Mucosa of descending colon (tissue), 3 donors: ENCODE measurements at regions not wholly inside any gene's neighbourhood (a gene's known extent, or its start where the extent isn't known, plus 50 kb on each side); places are given as distances from the start of the nearest gene placed in this dataset.

ENCODE experiments used
- ATAC-seq: fragments of 200-7000 bp; cut with Tn5 transposase; one replicate; pipeline ENCODE4 v1.9.1; 2020; ENCODE audit warnings: mild to moderate bottlenecking, moderate library complexity
- DNase-seq, 3 donors: peaks; one replicate each; pipeline ENCODE4 v3.0.0-alpha.2; 2020
- H3K36me3 ChIP-seq: fragments of 200-600 bp; one replicate; pipeline ENCODE4 v1.8.0; 2021; ENCODE audit warnings: low read depth, mild to moderate bottlenecking
- H3K4me1 ChIP-seq: fragments of 200-600 bp; one replicate; pipeline ENCODE4 v1.8.0; 2021; ENCODE audit warnings: low read depth, mild to moderate bottlenecking
- H3K4me3 ChIP-seq: fragments of 200-600 bp; one replicate; pipeline ENCODE4 v1.8.0; 2021; ENCODE audit warnings: mild to moderate bottlenecking
- H3K9me3 ChIP-seq: fragments of 200-600 bp; one replicate; pipeline ENCODE4 v1.8.0; 2021; ENCODE audit warnings: mild to moderate bottlenecking
- CTCF ChIP-seq: fragments of 200-600 bp; IDR thresholded peaks from one replicate; pipeline ENCODE4 v1.8.0; 2022; ENCODE audit warnings: antibody characterized with exemption, mild to moderate bottlenecking
- intact Hi-C, 2 donors: fragments of 100-400 bp; cut with DNase I in 1 of 2; cut with micrococcal nuclease in 1 of 2; formaldehyde crosslinking; loops; one replicate each; pipeline versions ENCODE4 v1.11.0 to v1.11.1; 2022; cut with DNase I, micrococcal nuclease
- donor health status: DM: no; HTN: no; CAD: no; lungs with moderate emphysema.
- donor health status: DM: no; HTN: no; CAD: no.
- donor health status: DM: no; HTN: yes; CAD: no.

- no peak for TF ChIP-seq CTCF
- DNase-seq (no peak), ATAC-seq (peak; percentile 13)
- Histone ChIP-seq H3K36me3 (no peaks in the 10 kb centered on the region), H3K9me3 (no peaks in the 10 kb centered on the region), H3K4me1 (no peaks in the 10 kb centered on the region), H3K4me3 (no peak overlapping the region)
- intact Hi-C loops: no loop called here
Observed at GRCh38 chr9:96073531-96074480, 198.3 kb downstream of the ERCC6L2 start.

- DNase-seq (no peak), ATAC-seq (no peak)
- Histone ChIP-seq H3K36me3 (no peaks in the 10 kb centered on the region), H3K9me3 (no peaks in the 10 kb centered on the region), H3K4me3 (no peak overlapping the region), H3K4me1 (no peaks in the 10 kb centered on the region)
- TF ChIP-seq CTCF: no peak
- intact Hi-C loops: no loop called here
Observed at GRCh38 chr9:96072930-96073329, 197.4 kb downstream of the ERCC6L2 start.

- H3K4me1 ChIP-seq: no peaks in the 10 kb centered on the region
- no peak for DNase-seq
- no peak for TF ChIP-seq CTCF
- no peak for ATAC-seq
- intact Hi-C loops: no loop called here
- no peaks in the 10 kb centered on the region for H3K36me3 ChIP-seq
- H3K9me3 ChIP-seq: no peaks in the 10 kb centered on the region
- H3K4me3 ChIP-seq: no peak overlapping the region
Observed at GRCh38 chr9:96071815-96072124, 196.3 kb downstream of the ERCC6L2 start.

- no peak for TF ChIP-seq CTCF
- peak; percentile 62 for ATAC-seq
- DNase-seq: peak in 1 of 3 donors; percentile 31
- intact Hi-C loops: no loop called here
- no peaks in the 10 kb centered on the region for H3K36me3 ChIP-seq
- H3K4me1 ChIP-seq: no peaks in the 10 kb centered on the region
- H3K9me3 ChIP-seq: no peaks in the 10 kb centered on the region
- no peak overlapping the region for H3K4me3 ChIP-seq
Observed at GRCh38 chr9:96071076-96071814, 195.8 kb downstream of the ERCC6L2 start.

- intact Hi-C loops: no loop called here
- Histone ChIP-seq H3K9me3 (no peaks in the 10 kb centered on the region), H3K4me3 (no peak overlapping the region), H3K36me3 (no peaks in the 10 kb centered on the region), H3K4me1 (no peaks in the 10 kb centered on the region)
- no peak for ATAC-seq
- no peak for DNase-seq
- TF ChIP-seq CTCF: no peak
Observed at GRCh38 chr9:96069629-96070220, 194.2 kb downstream of the ERCC6L2 start.
